ENCODE measurements at regions not wholly inside any gene's neighbourhood (a gene's known extent, or its start where the extent isn't known, plus 50 kb on each side); places are given as distances from the start of the nearest gene placed in this dataset.

- no peak for DNase-seq (ENCODE audit: low spot score)
These were observed 326.1 kb downstream of the BCL11B start for GRCh38 chr14:98945611-98946570.

GRCh38 chr14:98946940-98947339 is 325.1 kb downstream of the BCL11B start:
- peak; percentile 28 for DNase-seq (ENCODE audit: low spot score)

GRCh38 chr14:98947911-98948595 is 323.9 kb downstream of the BCL11B start:
- no peak for DNase-seq (ENCODE audit: low spot score)

GRCh38 chr14:98949051-98949450 is 322.9 kb downstream of the BCL11B start:
- no peak for DNase-seq (ENCODE audit: low spot score)

- no peak for DNase-seq (ENCODE audit: low spot score)
These were observed 322.4 kb downstream of the BCL11B start for GRCh38 chr14:98949481-98950135.

- no peak for DNase-seq (ENCODE audit: low spot score)
These were observed 321.6 kb downstream of the BCL11B start for GRCh38 chr14:98950353-98950895.

- DNase-seq (ENCODE audit: low spot score), result no peak
These were observed 321.0 kb downstream of the BCL11B start for GRCh38 chr14:98951031-98951430.

- no peak for DNase-seq (ENCODE audit: low spot score)
These were observed 320.4 kb downstream of the BCL11B start for GRCh38 chr14:98951521-98952152.

GRCh38 chr14:98952593-98953350 is 319.2 kb downstream of the BCL11B start:
- peak; percentile 11 for DNase-seq (ENCODE audit: low spot score)

- DNase-seq (ENCODE audit: low spot score), result no peak
These were observed 318.2 kb downstream of the BCL11B start for GRCh38 chr14:98953551-98954348.

- DNase-seq (ENCODE audit: low spot score), result no peak
These were observed 317.5 kb downstream of the BCL11B start for GRCh38 chr14:98954349-98955000.

- no peak for DNase-seq (ENCODE audit: low spot score)
These were observed 316.8 kb downstream of the BCL11B start for GRCh38 chr14:98955036-98955740.

GRCh38 chr14:98955741-98956070 is 316.3 kb downstream of the BCL11B start:
- no peak for DNase-seq (ENCODE audit: low spot score)

GRCh38 chr14:98956181-98956580 is 315.8 kb downstream of the BCL11B start:
- no peak for DNase-seq (ENCODE audit: low spot score)

GRCh38 chr14:98956661-98957060 is 315.3 kb downstream of the BCL11B start:
- DNase-seq (ENCODE audit: low spot score), result no peak

GRCh38 chr14:98957211-98958047 is 314.6 kb downstream of the BCL11B start:
- no peak for DNase-seq (ENCODE audit: low spot score)

GRCh38 chr14:98958048-98958631 is 313.9 kb downstream of the BCL11B start:
- no peak for DNase-seq (ENCODE audit: low spot score)

- DNase-seq (ENCODE audit: low spot score), result no peak
These were observed 313.4 kb downstream of the BCL11B start for GRCh38 chr14:98958632-98959031.
